ENCODE measurements at regions not wholly inside any gene's neighbourhood (a gene's known extent, or its start where the extent isn't known, plus 50 kb on each side); places are given as distances from the start of the nearest gene placed in this dataset.
"Not testable (repeated sequence)": the region's sequence is repeated elsewhere in the genome, so short reads cannot be mapped to it uniquely, and the experiment has no call there.

DNA sequence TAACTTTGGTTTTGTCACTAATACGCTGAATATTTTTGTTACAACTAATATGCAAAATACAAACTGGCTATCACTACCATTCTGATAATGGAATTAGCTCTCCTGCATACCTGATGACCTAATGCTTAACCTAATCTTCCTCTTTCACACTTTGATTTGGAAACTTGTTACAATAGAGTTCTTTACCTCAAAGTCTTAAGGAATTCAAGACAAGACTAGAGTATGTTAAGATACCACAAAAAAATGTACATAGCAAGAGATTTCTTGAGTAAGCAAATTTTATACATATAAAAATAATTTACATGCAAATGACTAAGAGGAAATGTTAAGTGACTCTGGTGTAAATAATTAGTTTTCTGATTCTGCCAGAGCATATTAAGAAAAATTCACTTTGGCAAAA, 1515.7 kb upstream of the TPTE start:
- WGBS (ENCODE audit: insufficient coverage) = 67% methylated on average over 1 of the region's 1 CpG
- H3K9me3 Mint-ChIP-seq (ENCODE audit: insufficient read depth) = not testable (repeated sequence)

DNA sequence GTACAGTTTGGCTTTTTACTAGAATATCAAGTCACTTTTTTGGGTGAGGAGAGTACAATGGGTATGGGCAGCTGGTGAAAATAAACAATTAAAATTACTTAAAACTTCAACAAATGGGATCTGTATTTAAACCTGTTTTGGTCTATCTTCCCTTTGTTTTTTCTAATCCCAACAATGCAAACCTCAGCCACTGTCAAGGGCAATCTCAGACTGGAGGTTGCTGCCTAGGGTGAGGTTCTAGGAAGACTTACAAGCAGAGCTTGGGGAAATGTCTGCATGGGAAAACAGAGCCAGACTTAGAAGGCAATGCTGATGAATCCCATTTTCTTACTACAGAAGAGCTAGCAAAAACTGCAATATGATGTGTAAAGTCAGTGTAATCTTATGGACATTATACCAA, 1515.3 kb upstream of the TPTE start:
- H3K27me3 ChIP-seq (replicated peaks in 1 of 4; ENCODE audit: control extremely low read depth in 1 of 4, control insufficient read depth in 3 of 4, insufficient read depth in 4 of 4, low read length in 3 of 4); H4K20me1 ChIP-seq (ENCODE audit: control insufficient read depth, insufficient read depth, low read length, poor library complexity, severe bottlenecking); H2AFZ ChIP-seq (ENCODE audit: insufficient read depth, low read depth, low read length, poor library complexity, severe bottlenecking); intact Hi-C loops (cut with micrococcal nuclease); H3K9me3 Mint-ChIP-seq (ENCODE audit: insufficient read depth); H3K4me1 Mint-ChIP-seq; H3K4me1 ChIP-seq (ENCODE audit: control insufficient read depth in 2 of 2, insufficient read depth in 2 of 2, low read length in 2 of 2); ATAC-seq (ENCODE audit: low read depth); H3K27me3 Mint-ChIP-seq; H3K27ac ChIP-seq (ENCODE audit: low read length in 2 of 2); CTCF ChIA-PET; H3K4me3 Mint-ChIP-seq; POLR2A ChIA-PET; H3K79me2 ChIP-seq (ENCODE audit: control insufficient read depth, insufficient read depth, low read length); H3K36me3 ChIP-seq (replicated peaks in 1 of 2; ENCODE audit: control extremely low read depth in 1 of 2, control insufficient read depth in 1 of 2, extremely low read depth in 1 of 2, insufficient read depth in 2 of 2, low read length in 1 of 2); H3K9ac ChIP-seq (ENCODE audit: low read length); H3K4me3 ChIP-seq (ENCODE audit: control extremely low read depth in 1 of 5, extremely low read depth in 1 of 5, insufficient read depth in 1 of 5, low read depth in 2 of 5, low read length in 4 of 5); DNase-seq; H3K4me2 ChIP-seq (replicated peaks; ENCODE audit: low read depth, low read length, poor library complexity, severe bottlenecking); H3K27ac Mint-ChIP-seq: not testable (repeated sequence)
- H3K9me3 ChIP-seq (ENCODE audit: control extremely low read depth in 1 of 3, control insufficient read depth in 2 of 3, insufficient read depth in 1 of 3, low read length in 2 of 3) = peaks cover 0 to 15% (median 10%) of the 10 kb centered on the region in 3 donors

More for the DNA sequence above, 1515.7 kb upstream of the TPTE start:
- intact Hi-C loops (cut with micrococcal nuclease); H3K27ac ChIP-seq (ENCODE audit: low read length in 2 of 2); CTCF ChIA-PET; H3K27me3 ChIP-seq (replicated peaks in 1 of 4; ENCODE audit: control extremely low read depth in 1 of 4, control insufficient read depth in 3 of 4, insufficient read depth in 4 of 4, low read length in 3 of 4); ATAC-seq (ENCODE audit: low read depth); H3K4me2 ChIP-seq (replicated peaks; ENCODE audit: low read depth, low read length, poor library complexity, severe bottlenecking); H3K27ac Mint-ChIP-seq; H3K79me2 ChIP-seq (ENCODE audit: control insufficient read depth, insufficient read depth, low read length); DNase-seq; H3K4me3 ChIP-seq (ENCODE audit: control extremely low read depth in 1 of 5, extremely low read depth in 1 of 5, insufficient read depth in 1 of 5, low read depth in 2 of 5, low read length in 4 of 5); H4K20me1 ChIP-seq (ENCODE audit: control insufficient read depth, insufficient read depth, low read length, poor library complexity, severe bottlenecking); POLR2A ChIA-PET; H2AFZ ChIP-seq (ENCODE audit: insufficient read depth, low read depth, low read length, poor library complexity, severe bottlenecking); H3K4me3 Mint-ChIP-seq; H3K36me3 ChIP-seq (replicated peaks in 1 of 2; ENCODE audit: control extremely low read depth in 1 of 2, control insufficient read depth in 1 of 2, extremely low read depth in 1 of 2, insufficient read depth in 2 of 2, low read length in 1 of 2); H3K4me1 Mint-ChIP-seq; H3K9ac ChIP-seq (ENCODE audit: low read length); H3K4me1 ChIP-seq (ENCODE audit: control insufficient read depth in 2 of 2, insufficient read depth in 2 of 2, low read length in 2 of 2); H3K27me3 Mint-ChIP-seq: not testable (repeated sequence)
- H3K9me3 ChIP-seq (ENCODE audit: control extremely low read depth in 1 of 3, control insufficient read depth in 2 of 3, insufficient read depth in 1 of 3, low read length in 2 of 3) = peaks cover 0 to 15% (median 10%) of the 10 kb centered on the region in 3 donors

- intact Hi-C loops (cut with micrococcal nuclease); H3K4me3 ChIP-seq (ENCODE audit: control extremely low read depth in 1 of 5, extremely low read depth in 1 of 5, insufficient read depth in 1 of 5, low read depth in 2 of 5, low read length in 4 of 5); H3K4me1 ChIP-seq (ENCODE audit: control insufficient read depth in 2 of 2, insufficient read depth in 2 of 2, low read length in 2 of 2); H3K79me2 ChIP-seq (ENCODE audit: control insufficient read depth, insufficient read depth, low read length); H3K27me3 ChIP-seq (replicated peaks in 1 of 4; ENCODE audit: control extremely low read depth in 1 of 4, control insufficient read depth in 3 of 4, insufficient read depth in 4 of 4, low read length in 3 of 4); H3K4me3 Mint-ChIP-seq; H3K4me2 ChIP-seq (replicated peaks; ENCODE audit: low read depth, low read length, poor library complexity, severe bottlenecking); CTCF ChIA-PET; H3K27ac Mint-ChIP-seq; POLR2A ChIA-PET; DNase-seq; H3K9me3 Mint-ChIP-seq (ENCODE audit: insufficient read depth); H3K27ac ChIP-seq (ENCODE audit: low read length in 2 of 2); H4K20me1 ChIP-seq (ENCODE audit: control insufficient read depth, insufficient read depth, low read length, poor library complexity, severe bottlenecking); H3K36me3 ChIP-seq (replicated peaks in 1 of 2; ENCODE audit: control extremely low read depth in 1 of 2, control insufficient read depth in 1 of 2, extremely low read depth in 1 of 2, insufficient read depth in 2 of 2, low read length in 1 of 2); H3K4me1 Mint-ChIP-seq; H3K27me3 Mint-ChIP-seq; H2AFZ ChIP-seq (ENCODE audit: insufficient read depth, low read depth, low read length, poor library complexity, severe bottlenecking); ATAC-seq (ENCODE audit: low read depth); H3K9ac ChIP-seq (ENCODE audit: low read length): not testable (repeated sequence)
- H3K9me3 ChIP-seq (ENCODE audit: control extremely low read depth in 1 of 3, control insufficient read depth in 2 of 3, insufficient read depth in 1 of 3, low read length in 2 of 3) = peaks cover 0 to 18% (median 13%) of the 10 kb centered on the region in 3 donors
- 20% methylated on average over 1 of the region's 2 CpGs for WGBS (ENCODE audit: insufficient coverage)
Observed at GRCh38 chr21:9006553-9007323, 1514.6 kb upstream of the TPTE start.
